Neutrophil (primary cell): ENCODE measurements at regions not wholly inside any gene's neighbourhood (a gene's known extent, or its start where the extent isn't known, plus 50 kb on each side); places are given as distances from the start of the nearest gene placed in this dataset.

ENCODE experiments used
- H3K27ac ChIP-seq: fragments of 200-600 bp; sonication (generic); 2 replicates; pipeline ENCODE4 v1.5.1; 2016; ENCODE audit warnings: mild to moderate bottlenecking, moderate library complexity
- H3K27me3 ChIP-seq: fragments of 200-600 bp; sonication (generic); 2 replicates; pipeline ENCODE4 v1.6.0; 2016; ENCODE audit warnings: mild to moderate bottlenecking
- H3K36me3 ChIP-seq: fragments of 200-600 bp; sonication (generic); 2 replicates; pipeline ENCODE4 v1.5.1; 2017
- H3K4me1 ChIP-seq, 2 experiments: fragments of 200-600 bp in 1 of 2; sonication (generic) in 1 of 2; 1 replicate in 1 of 2; 2 replicates in 1 of 2; pipeline versions ENCODE4 v1.5.1 to v1.6.1; 2013 to 2016; ENCODE audit warnings: low read depth in 1 of 2, low read length in 1 of 2, mild to moderate bottlenecking in 1 of 2, moderate library complexity in 1 of 2; ENCODE audit not compliant: control insufficient read depth in 1 of 2, insufficient read depth in 1 of 2
- H3K4me3 ChIP-seq, 2 experiments: fragments of 200-600 bp in 1 of 2; sonication (generic) in 1 of 2; 1 replicate in 1 of 2; 2 replicates in 1 of 2; pipeline ENCODE4 v1.5.1; 2013 to 2016; ENCODE audit warnings: low read depth in 1 of 2, low read length in 1 of 2, mild to moderate bottlenecking in 1 of 2, moderate library complexity in 1 of 2
- H3K9me3 ChIP-seq: fragments of 200-600 bp; sonication (generic); 2 replicates; pipeline ENCODE4 v1.5.1; 2016
- CTCF ChIP-seq: fragments of 200-600 bp; sonication (generic); IDR thresholded peaks from 2 replicates; pipeline ENCODE4 v1.5.1; 2016; ENCODE audit warnings: antibody characterized with exemption

GRCh38 chr16:9533042-9533441 lies 441.6 kb downstream of the HAPSTR1 start:
- Histone ChIP-seq H3K4me3 (no peak overlapping the region), H3K4me1 (no peaks in the 10 kb centered on the region), H3K27me3 (no peaks in the 10 kb centered on the region), H3K9me3 (no peaks in the 10 kb centered on the region), H3K27ac (no peak overlapping the region), H3K36me3 (no peaks in the 10 kb centered on the region)
- no peak for TF ChIP-seq CTCF

- H3K27me3 ChIP-seq = no peaks in the 10 kb centered on the region
- TF ChIP-seq CTCF = no peak
- no peak overlapping the region for H3K27ac ChIP-seq
- H3K4me1 ChIP-seq = no peaks in the 10 kb centered on the region
- H3K36me3 ChIP-seq = no peaks in the 10 kb centered on the region
- H3K9me3 ChIP-seq = no peaks in the 10 kb centered on the region
- no peak overlapping the region for H3K4me3 ChIP-seq
Measured at GRCh38 chr16:9534759-9535158, 443.3 kb downstream of the HAPSTR1 start.

- Histone ChIP-seq H3K36me3 (no peaks in the 10 kb centered on the region), H3K27me3 (no peaks in the 10 kb centered on the region), H3K4me1 (no peaks in the 10 kb centered on the region), H3K27ac (no peak overlapping the region), H3K9me3 (no peaks in the 10 kb centered on the region), H3K4me3 (no peak overlapping the region)
- TF ChIP-seq CTCF = no peak
Measured at GRCh38 chr16:9536905-9537304, 445.5 kb downstream of the HAPSTR1 start.

- Histone ChIP-seq H3K4me3 (no peak overlapping the region), H3K27me3 (no peaks in the 10 kb centered on the region), H3K27ac (no peak overlapping the region), H3K9me3 (no peaks in the 10 kb centered on the region), H3K36me3 (no peaks in the 10 kb centered on the region), H3K4me1 (no peaks in the 10 kb centered on the region)
- no peak for TF ChIP-seq CTCF
Measured at GRCh38 chr16:9539346-9539745, 447.9 kb downstream of the HAPSTR1 start.

GRCh38 chr16:9541723-9542122 lies 450.3 kb downstream of the HAPSTR1 start:
- Histone ChIP-seq H3K27ac (no peak overlapping the region), H3K4me1 (no peaks in the 10 kb centered on the region), H3K27me3 (no peaks in the 10 kb centered on the region), H3K9me3 (no peaks in the 10 kb centered on the region), H3K4me3 (no peak overlapping the region), H3K36me3 (no peaks in the 10 kb centered on the region)
- no peak for TF ChIP-seq CTCF

GRCh38 chr16:9542165-9542755 lies 450.8 kb downstream of the HAPSTR1 start:
- TF ChIP-seq CTCF = no peak
- no peaks in the 10 kb centered on the region for H3K4me1 ChIP-seq
- no peaks in the 10 kb centered on the region for H3K9me3 ChIP-seq
- H3K27me3 ChIP-seq = no peaks in the 10 kb centered on the region
- H3K36me3 ChIP-seq = no peaks in the 10 kb centered on the region
- no peak overlapping the region for H3K4me3 ChIP-seq
- H3K27ac ChIP-seq = no peak overlapping the region
